Erythroblast (primary cell): ENCODE measurements at regions not wholly inside any gene's neighbourhood (a gene's known extent, or its start where the extent isn't known, plus 50 kb on each side); places are given as distances from the start of the nearest gene placed in this dataset.

Source experiments
- GATA1 ChIP-seq: IDR thresholded peaks from 2 replicates; pipeline ENCODE4 v1.6.1; 2011; ENCODE audit warnings: low read depth, mild to moderate bottlenecking, control low read depth, low read length, moderate library complexity
- POLR2A ChIP-seq: IDR thresholded peaks from 2 replicates; pipeline ENCODE4 v1.6.1; 2011; ENCODE audit warnings: mild to moderate bottlenecking, low read length

- TF ChIP-seq POLR2A (no peak), GATA1 (no peak)
Measured at GRCh38 chr16:85302848-85303353, 190.6 kb upstream of the CIBAR2 start.
